K562 (cell line): ENCODE measurements at regions not wholly inside any gene's neighbourhood (a gene's known extent, or its start where the extent isn't known, plus 50 kb on each side); places are given as distances from the start of the nearest gene placed in this dataset.
A peak's percentile ranks its signal among the peaks of the same experiment; 100 is the strongest.

ENCODE experiments used
- ATF7 ChIP-seq: fragments of 450-650 bp; IDR thresholded peaks from 2 replicates; pipeline ENCODE4 v1.7.1; 2014; ENCODE audit warnings: mild to moderate bottlenecking, moderate library complexity
- CCNT2 ChIP-seq: IDR thresholded peaks from 2 replicates; pipeline ENCODE4 v1.6.1; 2011; ENCODE audit warnings: borderline replicate concordance, low read depth, mild to moderate bottlenecking, moderate library complexity, mixed read lengths, low read length; ENCODE audit not compliant: insufficient read length; ENCODE audit errors: extremely low read depth
- CEBPG ChIP-seq, 3 experiments: fragments of 200-800 bp in 1 of 3; sonication (Bioruptor generic) in 1 of 3; sonication (generic) in 1 of 3; formaldehyde crosslinking in 1 of 3; IDR thresholded peaks in 2 of 3; conservative IDR thresholded peaks in 1 of 3; 2 replicates each; pipeline versions ENCODE4 v1.6.1 to v1.8.0; 2016 to 2022; ENCODE audit warnings: missing compliant biosample characterization in 2 of 3, missing genetic modification characterization in 2 of 3, mild to moderate bottlenecking in 1 of 3, missing genetic modification reagents in 1 of 3
- EWSR1 ChIP-seq: fragments of 450-650 bp; IDR thresholded peaks from 2 replicates; pipeline ENCODE4 v1.6.1; 2018; ENCODE audit warnings: borderline replicate concordance, mild to moderate bottlenecking, low read depth, moderate library complexity; ENCODE audit not compliant: partially characterized antibody
- EZH2 ChIP-seq: IDR thresholded peaks from 2 replicates; pipeline ENCODE4 v1.6.1; 2012; ENCODE audit warnings: low read depth, mild to moderate bottlenecking, inconsistent platforms, low read length, borderline replicate concordance
- FOSL1 ChIP-seq: fragments of 200-800 bp; sonication (Bioruptor generic); conservative IDR thresholded peaks from 2 replicates; pipeline ENCODE4 v1.6.1; 2016; ENCODE audit warnings: missing genetic modification characterization, missing compliant biosample characterization
- FOXA1 ChIP-seq: fragments of 450-650 bp; IDR thresholded peaks from 2 replicates; pipeline ENCODE4 v1.6.1; 2016; ENCODE audit warnings: mild to moderate bottlenecking, borderline replicate concordance
- GABPA ChIP-seq: fragments of 200-800 bp; sonication (Bioruptor generic); conservative IDR thresholded peaks from 2 replicates; pipeline ENCODE4 v1.6.1; 2016; ENCODE audit warnings: low read depth, missing genetic modification characterization, missing compliant biosample characterization
- HDAC6 ChIP-seq: IDR thresholded peaks from 2 replicates; pipeline ENCODE4 v1.6.1; 2012; ENCODE audit warnings: low read depth, mild to moderate bottlenecking, control low read depth, inconsistent platforms, low read length, moderate library complexity
- MBD2 ChIP-seq: sonication (generic); IDR thresholded peaks from 2 replicates; pipeline ENCODE4 v1.6.1; 2016; ENCODE audit warnings: low read depth, borderline replicate concordance
- NFIX ChIP-seq: fragments of 250-450 bp; sonication (Bioruptor Pico); IDR thresholded peaks from 2 replicates; pipeline ENCODE4 v1.4.0; 2020; ENCODE audit warnings: low read depth, mild to moderate bottlenecking, moderate library complexity
- PCBP2 ChIP-seq: fragments of 200-400 bp; formaldehyde crosslinking; IDR thresholded peaks from 2 replicates; pipeline ENCODE4 v1.6.1; 2018; ENCODE audit warnings: low read length, low read depth, mild to moderate bottlenecking, moderate library complexity; ENCODE audit not compliant: poor library complexity, severe bottlenecking
- POLR2H ChIP-seq: IDR thresholded peaks from 2 replicates; pipeline ENCODE4 v1.6.1; 2016; ENCODE audit warnings: missing genetic modification characterization, low read depth, mild to moderate bottlenecking, control low read depth, missing compliant biosample characterization, moderate library complexity
- SIN3A ChIP-seq, 2 experiments: fragments of 150-350 bp in 1 of 2; IDR thresholded peaks; 2 replicates each; pipeline ENCODE4 v1.6.1; 2011 to 2016; ENCODE audit warnings: borderline replicate concordance in 2 of 2, low read depth in 2 of 2, low read length in 2 of 2, mild to moderate bottlenecking in 2 of 2, moderate library complexity in 2 of 2; ENCODE audit not compliant: control insufficient read depth in 1 of 2
- SMAD2 ChIP-seq: fragments of 150-350 bp; IDR thresholded peaks from 2 replicates; pipeline ENCODE4 v1.6.1; 2014; ENCODE audit warnings: low read depth, mild to moderate bottlenecking, low read length
- SRSF9 ChIP-seq: fragments of 200-400 bp; formaldehyde crosslinking; IDR thresholded peaks from 2 replicates; pipeline ENCODE4 v1.6.1; 2017; ENCODE audit warnings: low read depth, low read length, borderline replicate concordance
- TFAM ChIP-seq: fragments of 250-450 bp; sonication (Bioruptor Pico); conservative IDR thresholded peaks from 2 replicates; pipeline ENCODE4 v1.5.0; 2021; ENCODE audit warnings: mild to moderate bottlenecking, moderate library complexity
- U2AF2 ChIP-seq: fragments of 200-400 bp; formaldehyde crosslinking; optimal IDR thresholded peaks from 2 replicates; pipeline ENCODE3; 2017; ENCODE audit warnings: low read depth, mild to moderate bottlenecking, low read length
- ZNF316 ChIP-seq: fragments of 450-650 bp; IDR thresholded peaks from 2 replicates; pipeline ENCODE4 v1.6.1; 2016
- ZNF75A ChIP-seq: fragments of 450-650 bp; formaldehyde crosslinking; IDR thresholded peaks from 2 replicates; pipeline ENCODE4 v1.4.0; 2020; ENCODE audit warnings: mild to moderate bottlenecking
- TF ChIP-seq, protein P1 (sequence below), 2 experiments: fragments of 450-650 bp in 1 of 2; sonication (generic) in 1 of 2; formaldehyde crosslinking in 1 of 2; IDR thresholded peaks in 1 of 2; conservative IDR thresholded peaks in 1 of 2; 2 replicates each; pipeline versions ENCODE4 v1.6.1 to v1.8.1; 2016 to 2023; ENCODE audit warnings: mild to moderate bottlenecking in 2 of 2, moderate library complexity in 2 of 2, inconsistent platforms in 1 of 2, missing genetic modification reagents in 1 of 2
- TF ChIP-seq, protein P2 (sequence below): sonication (generic); formaldehyde crosslinking; IDR thresholded peaks from 2 replicates; pipeline ENCODE4 v1.8.0; 2022; ENCODE audit warnings: missing genetic modification reagents, mild to moderate bottlenecking, moderate library complexity, borderline replicate concordance
- TF ChIP-seq, protein P3 (sequence below): fragments of 250-450 bp; sonication (Bioruptor Pico); IDR thresholded peaks from 2 replicates; pipeline ENCODE4 v1.4.0; 2020; ENCODE audit warnings: mild to moderate bottlenecking
- TF ChIP-seq, protein P4 (sequence below): conservative IDR thresholded peaks from 2 replicates; pipeline ENCODE4 v1.6.1; 2011; ENCODE audit warnings: low read depth, mild to moderate bottlenecking, low read length; ENCODE audit not compliant: control insufficient read depth

DNA sequence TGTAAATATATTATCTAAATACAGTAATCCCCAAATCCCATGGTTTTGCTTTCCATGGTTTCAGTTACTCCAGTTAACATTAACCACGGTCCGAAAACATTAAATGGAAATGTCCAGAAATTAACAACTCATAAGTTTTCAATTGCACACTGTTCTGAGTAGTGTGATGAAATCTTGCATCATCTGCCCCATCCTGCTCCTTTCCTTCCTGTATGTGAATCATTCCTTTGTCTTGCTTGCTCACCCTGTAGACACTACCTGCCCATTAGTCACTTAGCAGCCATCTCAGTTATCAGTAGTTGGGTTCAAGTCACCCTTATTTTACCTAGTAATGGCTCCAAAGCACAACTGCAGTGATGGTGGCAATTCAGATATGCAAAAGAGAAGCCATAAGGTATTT is 1568.5 kb upstream of the WWC1 start (continued):
- TF ChIP-seq, protein P1, sequence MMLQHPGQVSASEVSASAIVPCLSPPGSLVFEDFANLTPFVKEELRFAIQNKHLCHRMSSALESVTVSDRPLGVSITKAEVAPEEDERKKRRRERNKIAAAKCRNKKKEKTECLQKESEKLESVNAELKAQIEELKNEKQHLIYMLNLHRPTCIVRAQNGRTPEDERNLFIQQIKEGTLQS (IDR thresholded peaks at IDR 0.05) = peak; percentile 80
- TF ChIP-seq, protein P1 (CRISPR knock-in tag; conservative IDR thresholded peaks at IDR 0.05) = no peak
- TF ChIP-seq, protein P2, sequence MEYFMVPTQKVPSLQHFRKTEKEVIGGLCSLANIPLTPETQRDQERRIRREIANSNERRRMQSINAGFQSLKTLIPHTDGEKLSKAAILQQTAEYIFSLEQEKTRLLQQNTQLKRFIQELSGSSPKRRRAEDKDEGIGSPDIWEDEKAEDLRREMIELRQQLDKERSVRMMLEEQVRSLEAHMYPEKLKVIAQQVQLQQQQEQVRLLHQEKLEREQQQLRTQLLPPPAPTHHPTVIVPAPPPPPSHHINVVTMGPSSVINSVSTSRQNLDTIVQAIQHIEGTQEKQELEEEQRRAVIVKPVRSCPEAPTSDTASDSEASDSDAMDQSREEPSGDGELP = no peak
- TF ChIP-seq FOSL1 (peak; percentile 80), ZNF75A (no peak), CEBPG (CRISPR knock-in tag; IDR thresholded peaks at IDR 0.05) (peak; percentile 71), CEBPG (tag; conservative IDR thresholded peaks at IDR 0.05 in 1 of 2, IDR thresholded peaks at IDR 0.05 in 1 of 2) (peak; percentile 94 to 95), SIN3A (IDR thresholded peaks at IDR 0.05; ENCODE audit: borderline replicate concordance in 2 of 2, control insufficient read depth in 1 of 2, low read depth in 2 of 2, low read length in 2 of 2) (no peak), GABPA (tag) (peak; percentile 31; the same call in 1 of the 2 replicates), SRSF9 (no peak), ATF7 (peak; percentile 28; the same call in 1 of the 2 replicates), EZH2 (no peak), EWSR1 (no peak), NFIX (CRISPR knock-in tag) (no peak), U2AF2 (no peak), TFAM (no peak), PCBP2 (no peak), ZNF316 (no peak), FOXA1 (no peak), MBD2 (no peak), POLR2H (no peak), CCNT2 (no peak), HDAC6 (no peak), SMAD2 (no peak)
- TF ChIP-seq, protein P3, sequence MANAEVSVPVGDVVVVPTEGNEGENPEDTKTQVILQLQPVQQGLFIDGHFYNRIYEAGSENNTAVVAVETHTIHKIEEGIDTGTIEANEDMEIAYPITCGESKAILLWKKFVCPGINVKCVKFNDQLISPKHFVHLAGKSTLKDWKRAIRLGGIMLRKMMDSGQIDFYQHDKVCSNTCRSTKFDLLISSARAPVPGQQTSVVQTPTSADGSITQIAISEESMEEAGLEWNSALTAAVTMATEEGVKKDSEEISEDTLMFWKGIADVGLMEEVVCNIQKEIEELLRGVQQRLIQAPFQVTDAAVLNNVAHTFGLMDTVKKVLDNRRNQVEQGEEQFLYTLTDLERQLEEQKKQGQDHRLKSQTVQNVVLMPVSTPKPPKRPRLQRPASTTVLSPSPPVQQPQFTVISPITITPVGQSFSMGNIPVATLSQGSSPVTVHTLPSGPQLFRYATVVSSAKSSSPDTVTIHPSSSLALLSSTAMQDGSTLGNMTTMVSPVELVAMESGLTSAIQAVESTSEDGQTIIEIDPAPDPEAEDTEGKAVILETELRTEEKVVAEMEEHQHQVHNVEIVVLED (CRISPR knock-in tag) = no peak
- TF ChIP-seq, protein P4, sequence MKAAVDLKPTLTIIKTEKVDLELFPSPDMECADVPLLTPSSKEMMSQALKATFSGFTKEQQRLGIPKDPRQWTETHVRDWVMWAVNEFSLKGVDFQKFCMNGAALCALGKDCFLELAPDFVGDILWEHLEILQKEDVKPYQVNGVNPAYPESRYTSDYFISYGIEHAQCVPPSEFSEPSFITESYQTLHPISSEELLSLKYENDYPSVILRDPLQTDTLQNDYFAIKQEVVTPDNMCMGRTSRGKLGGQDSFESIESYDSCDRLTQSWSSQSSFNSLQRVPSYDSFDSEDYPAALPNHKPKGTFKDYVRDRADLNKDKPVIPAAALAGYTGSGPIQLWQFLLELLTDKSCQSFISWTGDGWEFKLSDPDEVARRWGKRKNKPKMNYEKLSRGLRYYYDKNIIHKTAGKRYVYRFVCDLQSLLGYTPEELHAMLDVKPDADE = no peak
